ENCODE measurements at regions not wholly inside any gene's neighbourhood (a gene's known extent, or its start where the extent isn't known, plus 50 kb on each side); places are given as distances from the start of the nearest gene placed in this dataset.

DNA sequence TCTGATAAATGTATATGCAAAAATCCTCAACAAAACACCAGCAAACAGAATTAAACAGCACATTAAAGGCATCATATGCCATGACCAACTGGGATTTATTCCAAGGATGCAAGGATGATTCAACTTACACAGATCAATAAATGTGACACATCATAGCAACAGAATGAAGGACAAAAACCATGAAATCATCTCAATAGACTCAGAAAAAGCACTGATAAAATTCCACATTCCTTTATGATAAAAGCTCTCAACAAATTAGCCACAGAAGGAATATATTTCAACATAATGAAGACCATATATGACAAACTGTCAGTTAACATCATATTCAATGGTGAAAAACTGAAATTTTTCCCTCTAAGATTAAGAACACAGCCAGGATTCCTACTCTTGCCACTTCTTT lies 691.6 kb downstream of the DIAPH3 start:
- TF ChIP-seq ZFP3 (CRISPR knock-in tag; IDR thresholded peaks at IDR 0.05), result no peak
- TF ChIP-seq, protein P1, sequence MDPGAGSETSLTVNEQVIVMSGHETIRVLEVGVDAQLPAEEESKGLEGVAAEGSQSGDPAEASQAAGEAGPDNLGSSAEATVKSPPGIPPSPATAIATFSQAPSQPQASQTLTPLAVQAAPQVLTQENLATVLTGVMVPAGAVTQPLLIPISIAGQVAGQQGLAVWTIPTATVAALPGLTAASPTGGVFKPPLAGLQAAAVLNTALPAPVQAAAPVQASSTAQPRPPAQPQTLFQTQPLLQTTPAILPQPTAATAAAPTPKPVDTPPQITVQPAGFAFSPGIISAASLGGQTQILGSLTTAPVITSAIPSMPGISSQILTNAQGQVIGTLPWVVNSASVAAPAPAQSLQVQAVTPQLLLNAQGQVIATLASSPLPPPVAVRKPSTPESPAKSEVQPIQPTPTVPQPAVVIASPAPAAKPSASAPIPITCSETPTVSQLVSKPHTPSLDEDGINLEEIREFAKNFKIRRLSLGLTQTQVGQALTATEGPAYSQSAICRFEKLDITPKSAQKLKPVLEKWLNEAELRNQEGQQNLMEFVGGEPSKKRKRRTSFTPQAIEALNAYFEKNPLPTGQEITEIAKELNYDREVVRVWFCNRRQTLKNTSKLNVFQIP (CRISPR knock-in tag; IDR thresholded peaks at IDR 0.05; ENCODE audit: borderline replicate concordance, low read depth), result no peak
- TF ChIP-seq, protein P2, sequence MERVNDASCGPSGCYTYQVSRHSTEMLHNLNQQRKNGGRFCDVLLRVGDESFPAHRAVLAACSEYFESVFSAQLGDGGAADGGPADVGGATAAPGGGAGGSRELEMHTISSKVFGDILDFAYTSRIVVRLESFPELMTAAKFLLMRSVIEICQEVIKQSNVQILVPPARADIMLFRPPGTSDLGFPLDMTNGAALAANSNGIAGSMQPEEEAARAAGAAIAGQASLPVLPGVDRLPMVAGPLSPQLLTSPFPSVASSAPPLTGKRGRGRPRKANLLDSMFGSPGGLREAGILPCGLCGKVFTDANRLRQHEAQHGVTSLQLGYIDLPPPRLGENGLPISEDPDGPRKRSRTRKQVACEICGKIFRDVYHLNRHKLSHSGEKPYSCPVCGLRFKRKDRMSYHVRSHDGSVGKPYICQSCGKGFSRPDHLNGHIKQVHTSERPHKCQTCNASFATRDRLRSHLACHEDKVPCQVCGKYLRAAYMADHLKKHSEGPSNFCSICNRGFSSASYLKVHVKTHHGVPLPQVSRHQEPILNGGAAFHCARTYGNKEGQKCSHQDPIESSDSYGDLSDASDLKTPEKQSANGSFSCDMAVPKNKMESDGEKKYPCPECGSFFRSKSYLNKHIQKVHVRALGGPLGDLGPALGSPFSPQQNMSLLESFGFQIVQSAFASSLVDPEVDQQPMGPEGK (CRISPR knock-in tag; IDR thresholded peaks at IDR 0.05; ENCODE audit: borderline replicate concordance), result no peak
- TF ChIP-seq ZC3H10 (CRISPR knock-in tag; IDR thresholded peaks at IDR 0.05), result no peak
- TF ChIP-seq, protein P3, sequence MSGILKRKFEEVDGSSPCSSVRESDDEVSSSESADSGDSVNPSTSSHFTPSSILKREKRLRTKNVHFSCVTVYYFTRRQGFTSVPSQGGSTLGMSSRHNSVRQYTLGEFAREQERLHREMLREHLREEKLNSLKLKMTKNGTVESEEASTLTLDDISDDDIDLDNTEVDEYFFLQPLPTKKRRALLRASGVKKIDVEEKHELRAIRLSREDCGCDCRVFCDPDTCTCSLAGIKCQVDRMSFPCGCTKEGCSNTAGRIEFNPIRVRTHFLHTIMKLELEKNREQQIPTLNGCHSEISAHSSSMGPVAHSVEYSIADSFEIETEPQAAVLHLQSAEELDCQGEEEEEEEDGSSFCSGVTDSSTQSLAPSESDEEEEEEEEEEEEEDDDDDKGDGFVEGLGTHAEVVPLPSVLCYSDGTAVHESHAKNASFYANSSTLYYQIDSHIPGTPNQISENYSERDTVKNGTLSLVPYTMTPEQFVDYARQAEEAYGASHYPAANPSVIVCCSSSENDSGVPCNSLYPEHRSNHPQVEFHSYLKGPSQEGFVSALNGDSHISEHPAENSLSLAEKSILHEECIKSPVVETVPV (CRISPR knock-in tag; IDR thresholded peaks at IDR 0.05), result peak; percentile 75; the same call in 1 of the 2 replicates
- peak; percentile 98 for TF ChIP-seq ISL1 (CRISPR knock-in tag; IDR thresholded peaks at IDR 0.05)
- TF ChIP-seq, protein P4, sequence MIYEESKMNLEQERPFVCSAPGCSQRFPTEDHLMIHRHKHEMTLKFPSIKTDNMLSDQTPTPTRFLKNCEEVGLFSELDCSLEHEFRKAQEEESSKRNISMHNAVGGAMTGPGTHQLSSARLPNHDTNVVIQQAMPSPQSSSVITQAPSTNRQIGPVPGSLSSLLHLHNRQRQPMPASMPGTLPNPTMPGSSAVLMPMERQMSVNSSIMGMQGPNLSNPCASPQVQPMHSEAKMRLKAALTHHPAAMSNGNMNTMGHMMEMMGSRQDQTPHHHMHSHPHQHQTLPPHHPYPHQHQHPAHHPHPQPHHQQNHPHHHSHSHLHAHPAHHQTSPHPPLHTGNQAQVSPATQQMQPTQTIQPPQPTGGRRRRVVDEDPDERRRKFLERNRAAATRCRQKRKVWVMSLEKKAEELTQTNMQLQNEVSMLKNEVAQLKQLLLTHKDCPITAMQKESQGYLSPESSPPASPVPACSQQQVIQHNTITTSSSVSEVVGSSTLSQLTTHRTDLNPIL (CRISPR knock-in tag; IDR thresholded peaks at IDR 0.05; ENCODE audit: low read depth), result peak; percentile 65

All from SK-N-SH treated with all-trans-retinoic acid at 6 μM for 48 hours (cell line).